A549 (cell line): ENCODE measurements at regions not wholly inside any gene's neighbourhood (a gene's known extent, or its start where the extent isn't known, plus 50 kb on each side); places are given as distances from the start of the nearest gene placed in this dataset.

Experiments used
- EP300 ChIP-seq, 2 experiments: fragments of >200 bp; sonication (Bioruptor Twin); formaldehyde crosslinking; IDR thresholded peaks; 2 replicates in 1 of 2; 3 replicates in 1 of 2; pipeline ENCODE4 v1.6.1; 2016 to 2017
- FOSB ChIP-seq: fragments of 250-450 bp; sonication (Bioruptor Pico); IDR thresholded peaks from 2 replicates; pipeline ENCODE4 v1.5.0; 2020; ENCODE audit warnings: mild to moderate bottlenecking, moderate library complexity
- MAFK ChIP-seq: fragments of 450-650 bp; IDR thresholded peaks from 2 replicates; pipeline ENCODE4 v1.6.1; 2014; ENCODE audit not compliant: partially characterized antibody
- NR3C1 ChIP-seq: fragments of >200 bp; sonication (Bioruptor Twin); formaldehyde crosslinking; IDR thresholded peaks from 3 replicates; pipeline ENCODE4 v1.6.1; 2017
- RCOR1 ChIP-seq: fragments of 150-350 bp; IDR thresholded peaks from 2 replicates; pipeline ENCODE4 v1.6.1; 2014; ENCODE audit warnings: antibody characterized with exemption, low read length, low read depth
- TF ChIP-seq, protein P1 (sequence below): fragments of >200 bp; sonication (Bioruptor Twin); formaldehyde crosslinking; IDR thresholded peaks from 3 replicates; pipeline ENCODE4 v1.5.1; 2016
- TF ChIP-seq, protein P2 (sequence below): fragments of 200-600 bp; sonication (generic); IDR thresholded peaks from 2 replicates; pipeline ENCODE4 v1.6.1; 2016; ENCODE audit warnings: antibody characterized with exemption, mild to moderate bottlenecking, moderate library complexity

- TF ChIP-seq, protein P1, sequence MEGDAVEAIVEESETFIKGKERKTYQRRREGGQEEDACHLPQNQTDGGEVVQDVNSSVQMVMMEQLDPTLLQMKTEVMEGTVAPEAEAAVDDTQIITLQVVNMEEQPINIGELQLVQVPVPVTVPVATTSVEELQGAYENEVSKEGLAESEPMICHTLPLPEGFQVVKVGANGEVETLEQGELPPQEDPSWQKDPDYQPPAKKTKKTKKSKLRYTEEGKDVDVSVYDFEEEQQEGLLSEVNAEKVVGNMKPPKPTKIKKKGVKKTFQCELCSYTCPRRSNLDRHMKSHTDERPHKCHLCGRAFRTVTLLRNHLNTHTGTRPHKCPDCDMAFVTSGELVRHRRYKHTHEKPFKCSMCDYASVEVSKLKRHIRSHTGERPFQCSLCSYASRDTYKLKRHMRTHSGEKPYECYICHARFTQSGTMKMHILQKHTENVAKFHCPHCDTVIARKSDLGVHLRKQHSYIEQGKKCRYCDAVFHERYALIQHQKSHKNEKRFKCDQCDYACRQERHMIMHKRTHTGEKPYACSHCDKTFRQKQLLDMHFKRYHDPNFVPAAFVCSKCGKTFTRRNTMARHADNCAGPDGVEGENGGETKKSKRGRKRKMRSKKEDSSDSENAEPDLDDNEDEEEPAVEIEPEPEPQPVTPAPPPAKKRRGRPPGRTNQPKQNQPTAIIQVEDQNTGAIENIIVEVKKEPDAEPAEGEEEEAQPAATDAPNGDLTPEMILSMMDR: no peak
- TF ChIP-seq, protein P2, sequence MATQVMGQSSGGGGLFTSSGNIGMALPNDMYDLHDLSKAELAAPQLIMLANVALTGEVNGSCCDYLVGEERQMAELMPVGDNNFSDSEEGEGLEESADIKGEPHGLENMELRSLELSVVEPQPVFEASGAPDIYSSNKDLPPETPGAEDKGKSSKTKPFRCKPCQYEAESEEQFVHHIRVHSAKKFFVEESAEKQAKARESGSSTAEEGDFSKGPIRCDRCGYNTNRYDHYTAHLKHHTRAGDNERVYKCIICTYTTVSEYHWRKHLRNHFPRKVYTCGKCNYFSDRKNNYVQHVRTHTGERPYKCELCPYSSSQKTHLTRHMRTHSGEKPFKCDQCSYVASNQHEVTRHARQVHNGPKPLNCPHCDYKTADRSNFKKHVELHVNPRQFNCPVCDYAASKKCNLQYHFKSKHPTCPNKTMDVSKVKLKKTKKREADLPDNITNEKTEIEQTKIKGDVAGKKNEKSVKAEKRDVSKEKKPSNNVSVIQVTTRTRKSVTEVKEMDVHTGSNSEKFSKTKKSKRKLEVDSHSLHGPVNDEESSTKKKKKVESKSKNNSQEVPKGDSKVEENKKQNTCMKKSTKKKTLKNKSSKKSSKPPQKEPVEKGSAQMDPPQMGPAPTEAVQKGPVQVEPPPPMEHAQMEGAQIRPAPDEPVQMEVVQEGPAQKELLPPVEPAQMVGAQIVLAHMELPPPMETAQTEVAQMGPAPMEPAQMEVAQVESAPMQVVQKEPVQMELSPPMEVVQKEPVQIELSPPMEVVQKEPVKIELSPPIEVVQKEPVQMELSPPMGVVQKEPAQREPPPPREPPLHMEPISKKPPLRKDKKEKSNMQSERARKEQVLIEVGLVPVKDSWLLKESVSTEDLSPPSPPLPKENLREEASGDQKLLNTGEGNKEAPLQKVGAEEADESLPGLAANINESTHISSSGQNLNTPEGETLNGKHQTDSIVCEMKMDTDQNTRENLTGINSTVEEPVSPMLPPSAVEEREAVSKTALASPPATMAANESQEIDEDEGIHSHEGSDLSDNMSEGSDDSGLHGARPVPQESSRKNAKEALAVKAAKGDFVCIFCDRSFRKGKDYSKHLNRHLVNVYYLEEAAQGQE: no peak
- TF ChIP-seq MAFK (no peak), EP300 (IDR thresholded peaks at IDR 0.05) (no peak), RCOR1 (no peak), NR3C1 (no peak), FOSB (CRISPR knock-in tag) (no peak)
Observed at GRCh38 chr4:180598281-180598680, 1644.9 kb upstream of the TENM3 start.
